ENCODE measurements at regions not wholly inside any gene's neighbourhood (a gene's known extent, or its start where the extent isn't known, plus 50 kb on each side); places are given as distances from the start of the nearest gene placed in this dataset.
"Not testable (repeated sequence)": the region's sequence is repeated elsewhere in the genome, so short reads cannot be mapped to it uniquely, and the experiment has no call there.

- not testable (repeated sequence) for TF ChIP-seq CTCF, POLR2A (IDR thresholded peaks at IDR 0.05)
Measured at GRCh38 chr2:129043677-129044076, 725.0 kb upstream of the HS6ST1 start.

All from right lobe of liver (tissue), 4 donors.